ENCODE measurements at regions not wholly inside any gene's neighbourhood (a gene's known extent, or its start where the extent isn't known, plus 50 kb on each side); places are given as distances from the start of the nearest gene placed in this dataset.
A peak's percentile ranks its signal among the peaks of the same experiment; 100 is the strongest.

DNA sequence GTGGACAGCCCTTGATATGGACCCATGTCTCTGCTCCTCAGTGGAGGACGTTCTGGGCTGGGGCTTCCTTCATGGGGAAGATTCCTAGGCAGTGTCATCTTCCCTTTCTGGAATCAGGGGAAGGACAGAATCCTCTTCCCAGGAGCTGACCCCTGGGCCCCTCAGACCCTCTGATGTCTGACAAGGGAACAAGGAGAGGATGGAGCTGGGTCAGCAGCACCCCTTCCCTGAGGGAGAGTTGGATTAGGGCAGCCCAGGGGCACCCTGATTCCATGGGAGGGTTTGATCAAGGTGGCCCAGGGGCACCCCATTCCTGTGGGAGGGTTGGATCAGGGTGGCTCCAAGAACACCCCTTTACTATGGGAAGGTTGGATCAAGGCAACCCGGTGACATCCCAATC lies 86.5 kb downstream of the ACKR3 start:
- no peak for DNase-seq

DNA sequence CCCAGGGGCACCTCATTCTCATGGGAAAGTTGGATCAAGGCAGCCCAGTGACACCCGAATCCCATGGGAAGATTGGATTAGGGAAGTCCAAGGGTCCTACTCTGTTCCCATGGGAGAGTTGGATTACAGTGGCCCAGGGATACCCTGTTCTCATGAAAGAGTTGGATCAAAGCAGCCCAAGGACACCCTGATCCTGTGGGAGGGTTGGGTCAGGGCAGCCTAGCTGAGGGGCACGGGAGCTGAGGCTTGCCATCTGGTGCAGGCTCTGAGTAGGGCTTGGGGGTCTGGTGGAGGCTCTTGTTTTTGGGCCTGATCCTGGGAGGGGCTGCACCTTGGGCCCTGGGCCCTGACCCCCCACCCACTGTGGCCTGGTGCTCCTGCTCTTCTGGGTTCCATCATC lies 87.1 kb downstream of the ACKR3 start:
- DNase-seq, result no peak

DNA sequence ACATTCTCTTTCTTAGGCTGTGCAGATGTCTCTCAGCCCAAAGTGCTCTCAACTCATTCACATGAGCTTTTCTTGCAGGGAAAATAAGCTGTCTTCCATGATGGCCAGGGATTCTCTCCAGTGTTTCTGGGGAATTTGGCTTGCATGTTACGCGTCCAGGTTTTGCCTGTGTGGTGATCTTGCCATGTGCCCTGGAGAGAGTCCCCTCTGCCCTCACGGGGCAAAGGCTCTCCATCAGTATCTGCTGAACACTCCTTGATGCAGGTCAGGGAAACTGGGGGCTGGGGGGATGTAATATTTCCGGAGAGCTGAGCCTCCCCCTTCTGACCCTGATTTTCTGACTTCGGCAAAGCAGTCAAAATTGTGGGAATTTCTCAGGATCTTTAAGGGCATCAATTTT lies 87.6 kb downstream of the ACKR3 start:
- no peak for DNase-seq

DNA sequence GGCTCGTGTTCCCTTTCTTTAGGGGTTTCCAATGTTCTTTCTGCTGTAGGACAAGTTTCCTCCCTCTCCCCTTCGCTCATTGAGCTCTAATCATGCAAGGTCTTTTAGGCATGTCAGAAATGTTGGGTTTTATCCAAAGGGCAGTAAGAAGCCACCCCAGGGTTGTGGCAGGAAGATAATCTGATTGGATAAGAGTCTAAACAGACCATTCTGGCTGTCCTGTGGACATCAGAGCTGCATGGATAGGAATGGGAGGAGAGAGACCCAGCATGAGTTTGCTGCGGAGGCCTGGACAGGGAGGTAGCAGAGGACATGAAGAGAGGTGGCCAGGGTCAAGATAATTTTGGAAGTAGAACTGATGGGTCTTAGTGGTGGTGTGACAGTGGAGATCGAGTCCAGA lies 88.2 kb downstream of the ACKR3 start:
- no peak for DNase-seq

DNA sequence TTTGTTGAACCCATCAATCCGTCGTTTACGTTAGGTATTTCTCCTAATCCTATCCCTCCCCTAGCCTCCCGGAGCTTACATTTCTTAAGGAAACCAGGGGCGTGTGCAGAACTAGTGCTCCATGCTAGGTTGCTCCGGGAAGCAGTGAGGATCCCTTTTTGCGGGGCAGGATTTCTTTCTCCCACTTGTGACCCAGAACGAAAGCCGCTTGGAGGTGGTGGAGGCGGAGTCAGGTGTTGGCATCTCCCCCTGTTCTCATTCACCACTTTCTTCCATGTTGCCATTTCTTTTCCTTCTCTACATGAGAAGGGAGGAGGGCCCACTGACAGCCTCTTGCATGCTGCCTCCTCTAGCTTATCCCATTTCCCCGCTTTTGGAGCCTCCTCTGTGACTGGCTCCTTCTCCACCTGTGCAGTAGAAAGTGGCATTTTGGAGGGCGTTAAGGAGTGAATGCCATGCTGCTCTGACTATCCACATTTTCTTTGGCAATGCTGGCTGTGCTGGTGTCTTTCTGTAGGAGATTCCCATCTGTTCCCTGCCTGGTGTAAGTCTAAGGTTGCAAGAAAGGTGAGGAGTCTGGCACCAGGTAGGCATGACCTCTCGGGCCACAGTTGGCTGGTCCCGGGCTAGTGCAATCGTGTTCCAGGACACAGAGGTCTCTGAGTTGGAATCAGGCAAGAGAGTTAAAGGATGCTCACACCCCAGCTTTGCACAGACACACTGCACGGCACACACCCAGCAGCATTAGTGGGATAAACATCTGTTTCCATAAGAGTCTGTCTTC lies 89.5 kb downstream of the ACKR3 start:
- no peak for DNase-seq

DNA sequence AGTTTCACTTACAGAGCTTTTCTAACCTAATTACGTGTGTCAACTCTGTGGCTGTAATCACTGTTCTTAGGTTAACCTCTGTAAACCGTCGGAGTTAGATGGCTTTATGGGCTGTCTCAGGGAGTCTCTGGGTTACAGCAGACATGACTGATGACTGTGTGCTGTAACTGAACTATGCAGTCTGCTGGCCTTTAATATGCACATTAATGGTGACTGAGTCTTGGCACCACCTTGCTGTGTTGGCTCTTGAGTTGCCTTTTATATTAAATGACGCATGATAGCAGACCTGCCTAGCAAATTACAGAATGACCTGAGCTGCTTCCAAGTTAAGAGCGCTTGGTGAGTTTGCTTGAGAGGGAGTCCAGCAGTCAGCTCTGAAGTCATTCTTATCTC lies 90.1 kb downstream of the ACKR3 start:
- no peak for DNase-seq

DNA sequence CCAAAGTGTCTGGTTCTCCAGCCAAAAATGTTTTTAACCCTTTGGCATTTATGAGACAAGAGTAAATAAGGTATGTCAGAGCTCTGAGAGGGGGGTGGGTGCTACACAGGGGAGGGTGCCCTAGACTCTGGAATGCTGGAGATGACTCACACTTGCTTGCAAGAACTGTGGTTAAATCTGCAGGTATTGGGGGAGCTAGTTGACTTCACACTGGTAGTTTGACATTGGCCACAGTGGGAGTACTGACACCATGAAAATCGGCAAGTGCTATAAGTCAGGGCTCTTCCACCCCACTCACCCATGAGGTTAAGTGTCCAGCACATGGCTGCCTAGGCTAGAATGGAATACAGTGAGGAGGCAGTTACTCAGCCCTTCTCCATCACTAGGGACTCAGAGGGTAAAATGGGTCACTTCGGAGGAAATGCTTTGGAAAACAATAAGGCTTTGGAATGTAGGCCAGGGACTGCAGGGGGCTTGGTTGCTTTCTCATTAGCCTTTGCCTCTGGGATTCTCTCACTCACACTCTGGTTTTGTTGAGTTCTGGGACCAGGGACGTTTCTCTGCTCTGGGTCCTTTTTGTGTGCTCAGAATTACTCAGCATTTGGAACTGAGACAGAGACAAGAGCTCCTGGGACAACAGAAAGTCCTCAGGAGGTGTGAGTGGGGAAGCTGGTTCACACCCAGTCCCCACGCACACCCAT lies 91.6 kb downstream of the ACKR3 start:
- DNase-seq, result no peak

DNA sequence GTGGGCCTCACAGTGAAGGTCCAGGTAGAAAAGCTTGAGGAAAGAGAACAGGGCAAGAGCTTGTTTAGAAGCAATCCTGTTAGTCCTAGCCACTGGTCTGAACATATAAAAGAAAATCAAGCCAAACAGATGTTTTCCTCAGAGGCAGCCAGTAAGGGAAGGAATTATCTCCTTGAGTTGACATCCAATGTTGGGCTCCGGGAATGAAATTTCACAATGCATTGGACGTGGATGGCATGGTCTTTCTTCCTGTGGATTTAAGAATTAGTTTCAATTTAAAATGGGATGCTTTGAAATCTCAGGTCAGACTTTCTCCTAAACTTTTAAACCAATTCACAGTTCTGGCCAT lies 92.1 kb downstream of the ACKR3 start:
- DNase-seq, result no peak

DNA sequence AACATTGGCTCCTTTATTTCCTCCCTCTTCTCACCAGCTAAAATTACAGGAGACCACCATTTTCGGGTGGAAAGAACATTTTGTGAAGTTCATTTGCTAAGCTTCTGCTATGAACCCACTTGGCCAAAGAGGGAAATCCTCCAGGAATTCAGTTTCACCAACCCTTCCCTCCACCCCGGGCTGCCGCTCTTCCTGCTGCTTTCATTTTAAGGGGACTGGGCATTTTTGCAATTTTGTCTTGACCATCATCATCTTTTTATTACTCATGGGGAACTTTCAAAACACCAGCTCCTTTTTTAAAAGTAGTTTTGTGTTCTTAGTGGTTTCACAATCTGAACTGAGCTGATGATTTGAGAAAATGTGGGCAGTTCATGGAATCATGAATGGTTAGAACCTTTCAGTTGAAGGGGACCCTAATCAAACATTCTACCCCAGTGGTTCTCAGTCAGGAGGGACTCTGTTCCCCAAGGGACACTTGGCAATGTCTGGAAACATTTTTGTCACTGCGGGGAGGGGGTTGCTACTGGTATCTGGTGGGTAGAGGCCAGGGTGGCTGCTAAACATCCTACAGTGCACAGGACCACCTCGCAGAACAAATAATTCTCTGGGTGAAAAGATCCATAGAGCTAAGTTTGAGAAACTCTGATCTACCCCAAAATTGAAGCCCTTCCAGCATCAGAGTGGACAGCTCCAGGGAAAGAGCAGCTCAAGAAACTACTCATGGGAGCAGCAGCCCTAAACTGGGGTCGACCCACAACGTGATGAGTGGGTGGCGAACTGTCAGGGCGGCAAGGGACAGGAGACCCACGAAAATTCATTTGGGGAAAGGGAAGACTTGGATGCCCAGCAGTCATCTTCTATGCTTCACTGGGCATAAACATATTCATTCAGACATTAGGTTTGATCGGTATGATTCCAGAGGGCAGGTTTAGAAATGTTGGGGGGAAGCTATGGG lies 92.9 kb downstream of the ACKR3 start:
- peak in 3 of 4 experiments; percentile 13 to 36 (median 34) for DNase-seq

DNA sequence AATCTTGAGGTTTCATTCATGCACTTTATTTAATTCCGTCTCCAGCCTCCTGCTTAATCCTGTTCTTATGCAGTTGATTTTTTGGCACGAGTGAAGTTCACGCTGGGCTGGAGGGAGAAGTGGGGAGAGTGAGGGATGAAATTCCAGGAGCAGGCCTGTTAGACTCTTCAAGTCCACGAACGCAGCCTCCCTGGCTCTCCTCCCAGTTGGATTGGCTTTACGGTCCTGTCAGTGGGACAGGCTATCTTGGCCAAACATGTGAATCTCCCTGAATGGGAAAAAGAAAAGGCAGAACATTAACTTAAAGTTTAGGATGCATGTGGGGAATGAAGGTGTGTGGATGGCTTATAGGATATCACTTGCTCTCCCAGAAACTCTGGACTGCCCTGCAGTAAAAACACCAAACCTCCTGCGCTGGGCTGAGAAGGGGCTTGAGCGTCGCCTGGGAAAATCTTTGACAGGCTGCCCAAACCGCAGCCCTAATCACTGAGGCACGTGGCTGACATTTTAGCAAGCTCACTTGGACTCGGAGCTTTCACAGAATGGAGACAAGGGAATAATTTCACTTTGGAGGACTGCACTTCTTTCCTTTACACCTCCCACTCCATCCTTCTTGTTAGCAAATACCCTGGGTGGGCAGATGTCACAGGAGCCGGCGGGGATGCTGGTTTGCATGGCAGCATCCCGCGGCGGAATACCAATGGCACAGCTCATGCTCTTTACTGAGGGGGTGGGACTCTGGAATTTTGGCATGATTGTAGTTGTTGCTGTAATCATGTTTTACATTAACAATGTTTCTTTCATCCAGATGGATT lies 93.9 kb downstream of the ACKR3 start:
- DNase-seq, result no peak

DNA sequence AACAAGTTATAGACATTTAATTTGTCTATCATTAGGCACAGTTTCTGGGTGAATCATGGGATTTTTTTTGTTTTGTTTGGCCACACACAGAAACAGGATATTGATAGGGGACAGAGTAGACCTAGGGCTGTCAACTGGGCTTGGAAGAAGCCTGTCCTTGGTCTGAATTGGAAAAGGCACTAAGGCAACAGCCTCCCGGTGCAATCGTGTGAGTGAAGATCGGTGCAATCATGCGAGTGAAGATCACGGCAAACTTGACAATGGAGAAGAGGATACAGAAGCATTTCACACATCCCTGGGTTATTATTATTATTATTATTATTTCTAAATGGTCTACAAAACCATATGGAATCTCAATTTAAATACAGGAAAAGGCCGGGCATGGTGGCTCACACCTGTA lies 94.5 kb downstream of the ACKR3 start:
- DNase-seq, result no peak

DNA sequence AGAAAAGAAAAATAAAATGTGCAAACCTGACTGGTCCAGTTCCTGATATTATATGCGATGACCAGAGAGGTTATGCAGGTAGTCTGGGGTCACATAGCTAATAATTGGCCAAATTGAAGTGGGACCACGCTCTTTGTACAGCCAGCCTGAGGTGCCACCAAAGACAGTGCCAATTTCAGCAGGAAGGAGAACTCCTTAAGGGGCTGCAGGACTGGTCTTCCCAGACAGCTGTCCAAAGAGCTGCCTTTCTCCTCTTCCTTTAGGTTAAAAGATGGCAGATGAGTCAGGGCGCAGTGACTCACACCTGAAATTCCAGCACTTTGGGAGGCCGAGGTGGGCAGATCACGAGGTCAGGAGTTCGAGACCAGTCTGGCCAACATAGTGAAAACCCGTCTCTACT lies 95.5 kb downstream of the ACKR3 start:
- DNase-seq, result no peak

DNA sequence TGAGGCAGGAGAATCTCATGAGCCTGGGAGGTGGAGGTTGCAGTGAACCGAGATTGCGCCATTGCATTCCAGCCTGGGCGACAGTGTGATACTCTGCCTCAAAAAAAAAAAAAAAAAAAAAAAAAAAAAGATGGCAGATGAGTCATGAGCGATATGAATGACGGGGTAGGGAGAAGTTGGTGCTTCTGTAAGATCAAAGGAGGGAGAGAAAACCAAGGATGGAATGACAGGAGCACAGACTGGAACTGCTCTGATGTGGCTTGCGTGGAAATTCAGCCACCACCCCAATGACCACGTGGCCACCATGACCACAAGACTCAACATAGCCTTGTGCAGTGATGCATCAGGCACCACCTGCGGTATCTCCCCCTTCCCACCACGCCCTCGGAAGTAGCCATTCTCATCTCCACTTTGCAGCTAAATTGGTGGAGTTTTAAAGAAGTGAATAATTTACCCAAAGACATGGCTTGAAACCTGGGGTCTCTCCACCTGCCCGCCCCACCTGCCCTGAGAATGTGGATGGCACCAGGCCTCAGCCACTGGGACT lies 96.0 kb downstream of the ACKR3 start:
- peak in 2 of 4 experiments; percentile 9 to 16 for DNase-seq

DNA sequence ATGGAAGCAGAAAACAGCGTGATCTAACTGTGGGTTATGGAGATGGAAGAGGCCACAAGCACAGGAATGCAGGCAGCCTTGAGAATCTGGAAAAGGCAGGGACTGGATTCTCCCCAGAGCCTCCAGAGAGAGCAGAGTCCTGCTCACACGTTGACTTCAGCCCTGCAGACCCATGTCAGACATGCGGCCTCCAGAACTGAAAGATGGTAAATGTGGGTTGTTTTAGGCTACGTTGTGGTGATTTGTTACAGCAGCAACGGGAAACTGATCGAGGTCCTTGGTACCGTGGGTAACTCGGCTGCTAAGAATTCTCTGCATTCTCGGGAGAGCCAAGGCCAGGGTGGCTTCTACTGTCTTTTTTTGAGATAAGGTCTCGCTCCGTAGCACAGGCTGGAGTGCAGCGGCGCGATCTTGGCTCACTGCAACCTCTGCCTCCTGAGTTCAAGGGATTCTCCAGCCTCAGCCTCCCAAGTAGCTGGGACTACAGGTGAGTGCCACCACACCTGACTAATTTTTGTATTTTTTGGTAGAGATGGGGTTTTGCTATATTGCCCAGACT lies 97.1 kb downstream of the ACKR3 start:
- no peak for DNase-seq

DNA sequence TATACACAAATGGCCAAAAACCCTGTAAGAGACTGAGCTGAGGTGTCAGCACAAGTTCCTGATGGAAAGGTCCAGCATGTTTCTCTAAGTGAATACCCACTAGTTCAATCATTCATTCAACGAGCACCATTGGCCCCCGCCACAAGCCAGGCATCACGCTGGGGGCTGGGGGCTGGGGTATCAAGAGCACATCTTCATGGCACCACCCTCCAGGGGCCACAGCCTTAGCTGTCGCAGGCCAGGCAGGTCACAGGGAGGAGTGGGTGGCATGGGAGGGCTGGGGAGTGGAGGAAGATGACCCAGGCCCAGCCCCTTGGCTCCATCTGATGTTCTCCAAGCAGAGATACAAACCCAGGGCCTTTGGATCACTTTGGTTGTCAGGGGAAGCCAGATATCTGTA lies 97.9 kb downstream of the ACKR3 start:
- no peak for DNase-seq

DNA sequence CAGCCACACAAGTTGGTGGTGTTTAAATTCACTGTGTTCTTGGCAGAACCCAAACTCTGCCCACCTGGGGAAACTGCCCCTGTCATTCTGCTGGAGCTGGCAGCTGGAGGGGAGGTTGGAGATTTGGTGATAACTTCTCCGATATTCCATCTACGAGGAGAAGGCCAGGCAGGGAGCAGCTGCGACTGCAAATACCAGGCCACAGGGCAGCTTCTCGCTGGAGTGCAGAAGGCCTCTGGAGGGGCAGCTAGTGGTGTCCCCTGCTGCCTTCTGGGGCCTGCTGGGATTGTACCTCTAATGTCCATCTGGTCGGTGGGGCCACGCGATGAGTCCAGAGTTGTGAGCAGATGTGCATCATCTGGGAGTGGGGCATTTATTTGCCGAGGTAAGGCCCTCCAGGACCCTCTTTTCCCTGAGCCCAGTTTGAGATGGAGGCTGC lies 98.9 kb downstream of the ACKR3 start:
- DNase-seq, result no peak

DNA sequence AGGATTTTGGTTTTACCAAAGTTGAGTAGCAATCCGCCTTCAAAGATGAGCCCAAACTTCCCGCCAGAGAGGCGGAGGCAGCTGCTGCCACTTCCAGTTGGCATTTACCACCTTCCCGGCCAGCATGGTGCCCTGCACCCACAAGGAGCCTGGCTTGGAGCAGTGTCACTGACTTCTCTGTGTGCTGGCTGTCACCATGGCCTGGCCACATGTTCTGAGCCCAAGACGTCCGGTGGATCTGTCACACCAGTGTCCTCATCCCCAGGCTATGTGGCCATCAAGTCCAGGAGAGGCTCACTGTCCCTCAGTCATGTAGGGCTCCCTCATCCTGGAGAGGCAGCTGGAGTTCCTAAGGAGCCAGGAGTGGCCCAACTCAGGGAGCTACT lies 100.6 kb downstream of the ACKR3 start:
- DNase-seq, result no peak

DNA sequence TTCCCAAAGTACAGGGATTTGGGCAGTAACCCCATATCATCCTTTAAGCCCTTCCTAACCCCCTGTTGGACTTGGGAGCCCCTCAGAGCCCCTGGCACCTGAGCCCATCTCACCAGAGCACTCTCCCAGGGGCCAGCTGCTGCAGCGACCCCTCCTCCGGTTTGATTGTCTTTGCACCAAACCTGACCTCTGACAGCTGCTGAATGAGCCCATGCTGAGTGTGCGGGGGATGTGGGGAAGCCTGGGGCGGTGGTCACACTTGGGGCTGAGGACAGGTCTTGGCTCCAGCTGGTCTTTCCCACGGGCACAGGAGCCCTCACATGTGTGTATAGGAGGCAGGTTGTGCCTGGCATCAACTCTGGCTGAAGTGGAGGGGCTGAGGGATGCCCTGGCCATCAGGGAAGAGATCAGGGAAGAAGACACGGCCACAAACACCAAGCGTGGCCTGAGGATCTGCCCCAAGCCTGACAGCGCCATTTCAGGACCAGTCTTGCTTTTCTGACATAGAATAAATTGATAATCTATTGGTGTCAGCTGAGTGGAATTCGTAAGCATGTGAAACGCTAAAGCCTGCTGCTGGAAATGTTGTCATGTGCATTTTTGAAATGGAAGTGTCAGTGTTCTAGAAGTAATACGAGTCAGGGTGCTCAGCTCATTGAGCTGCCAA lies 102.4 kb downstream of the ACKR3 start:
- DNase-seq, result no peak

DNA sequence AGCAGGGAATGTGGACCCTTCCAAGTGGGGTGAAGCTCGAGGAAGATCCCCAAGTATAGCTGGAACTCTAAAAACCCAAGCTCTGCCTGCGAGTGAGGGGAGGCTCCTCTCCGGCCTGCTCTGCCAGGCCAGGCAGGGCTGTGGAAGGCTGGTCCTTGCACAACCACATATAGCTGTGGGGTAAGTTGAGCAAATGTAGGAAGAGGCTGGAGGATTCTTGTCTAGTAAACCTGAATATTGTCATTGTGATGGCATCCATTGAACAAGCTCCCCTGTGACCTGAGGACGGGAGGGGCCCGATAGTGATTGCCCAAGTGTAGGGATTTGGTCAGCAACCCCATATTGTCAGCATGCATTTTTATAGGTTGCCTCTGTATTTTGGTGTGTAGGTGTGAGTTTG lies 103.0 kb downstream of the ACKR3 start:
- DNase-seq, result no peak

DNA sequence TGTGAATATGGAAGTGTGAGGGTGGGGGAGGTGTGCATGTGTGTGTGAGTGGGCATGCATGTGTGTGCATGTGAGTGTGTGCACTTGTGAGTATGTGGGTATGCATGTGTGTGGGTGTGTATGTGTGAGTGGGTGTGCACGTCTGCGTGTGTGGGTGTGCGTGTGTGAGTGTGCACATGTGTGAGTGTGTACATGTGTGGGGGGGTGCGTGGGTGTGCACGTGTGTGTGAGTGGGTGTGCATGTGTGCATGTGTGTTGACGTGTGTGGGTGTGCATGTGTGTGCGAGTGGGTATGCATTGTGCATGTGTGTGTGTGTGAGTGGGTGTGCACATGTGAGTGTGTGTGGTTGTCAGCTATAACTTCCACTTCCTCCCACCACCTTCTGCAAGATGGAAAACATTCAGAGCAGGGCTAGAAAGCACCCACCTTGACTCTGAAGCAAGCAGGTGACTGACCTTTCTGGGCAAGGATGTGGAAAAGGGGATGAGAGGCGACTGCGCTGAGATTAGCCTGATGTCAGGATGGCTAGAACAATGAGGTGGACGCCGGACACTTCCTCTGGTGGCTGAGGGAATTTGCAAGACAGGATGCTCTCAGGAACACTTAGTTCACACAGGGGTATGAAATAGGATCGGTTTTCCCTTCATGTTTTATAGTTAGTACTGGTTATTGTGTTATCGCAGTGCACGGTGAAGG lies 103.6 kb downstream of the ACKR3 start:
- DNase-seq, result no peak

DNA sequence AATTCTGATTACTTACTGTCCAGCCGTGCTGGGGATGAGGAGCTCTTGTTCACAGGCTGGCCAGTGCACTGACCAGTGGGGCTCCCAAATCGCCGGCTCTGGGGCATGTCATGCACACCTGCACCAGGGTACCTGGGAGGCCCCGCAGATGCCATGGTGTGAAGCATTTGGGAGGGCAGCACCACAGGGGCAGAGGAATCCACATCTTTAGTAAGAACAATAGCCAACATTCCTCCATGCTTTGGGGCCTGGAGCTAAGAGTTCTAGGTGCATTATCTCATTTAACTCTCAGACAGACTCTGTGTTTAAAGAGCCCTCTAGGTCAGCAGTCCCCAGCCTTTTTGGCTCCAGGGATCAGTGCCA lies 104.2 kb downstream of the ACKR3 start:
- DNase-seq, result no peak
